GM12865 (cell line): ENCODE measurements at regions not wholly inside any gene's neighbourhood (a gene's known extent, or its start where the extent isn't known, plus 50 kb on each side); places are given as distances from the start of the nearest gene placed in this dataset.
A peak's percentile ranks its signal among the peaks of the same experiment; 100 is the strongest.

ENCODE experiments used
- DNase-seq: peaks from one replicate; pipeline ENCODE4 v3.0.0; 2010; ENCODE audit warnings: low read depth
- H3K4me3 ChIP-seq: 2 replicates; pipeline ENCODE4 v1.5.1; 2011; ENCODE audit warnings: mild to moderate bottlenecking, low read depth, low read length, control low read depth
- TF ChIP-seq, protein P1 (sequence below): IDR thresholded peaks from 2 replicates; pipeline ENCODE4 v1.5.1; 2011; ENCODE audit warnings: low read length, control low read depth, low read depth, inconsistent platforms; ENCODE audit not compliant: insufficient read depth; ENCODE audit errors: missing control alignments

DNA sequence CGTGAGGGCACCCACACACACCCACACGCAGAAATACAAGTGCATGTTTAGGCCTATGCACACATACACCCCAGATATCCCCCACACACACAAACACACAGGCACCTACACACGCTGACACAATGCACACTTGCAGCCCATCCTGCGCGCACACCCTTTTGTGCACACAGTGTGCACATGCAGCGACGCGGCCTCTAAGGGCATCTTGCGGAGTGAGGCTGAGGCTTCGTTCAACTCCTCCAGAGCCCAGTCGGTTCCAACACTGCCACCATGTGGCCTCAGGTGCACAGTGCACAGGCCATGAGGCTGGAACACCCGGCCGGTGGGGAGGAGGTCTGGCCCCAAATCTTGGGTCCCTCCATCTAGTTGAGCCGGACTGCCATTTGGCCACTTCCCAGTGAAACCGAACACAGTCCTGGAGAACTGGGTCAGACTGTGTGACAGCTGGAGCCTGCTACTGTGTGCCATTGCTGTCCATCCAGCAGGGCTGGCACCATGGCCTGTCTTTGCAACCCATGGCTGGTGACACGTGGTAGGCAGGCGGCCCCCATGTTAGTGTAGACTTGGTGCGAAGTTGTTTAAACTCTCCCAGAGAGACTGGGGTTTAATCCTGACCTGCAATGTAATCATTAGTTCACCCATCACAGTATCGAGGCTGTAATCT, 97.7 kb upstream of the MVB12B start:
- DNase-seq = peak; percentile 73
- TF ChIP-seq, protein P1, sequence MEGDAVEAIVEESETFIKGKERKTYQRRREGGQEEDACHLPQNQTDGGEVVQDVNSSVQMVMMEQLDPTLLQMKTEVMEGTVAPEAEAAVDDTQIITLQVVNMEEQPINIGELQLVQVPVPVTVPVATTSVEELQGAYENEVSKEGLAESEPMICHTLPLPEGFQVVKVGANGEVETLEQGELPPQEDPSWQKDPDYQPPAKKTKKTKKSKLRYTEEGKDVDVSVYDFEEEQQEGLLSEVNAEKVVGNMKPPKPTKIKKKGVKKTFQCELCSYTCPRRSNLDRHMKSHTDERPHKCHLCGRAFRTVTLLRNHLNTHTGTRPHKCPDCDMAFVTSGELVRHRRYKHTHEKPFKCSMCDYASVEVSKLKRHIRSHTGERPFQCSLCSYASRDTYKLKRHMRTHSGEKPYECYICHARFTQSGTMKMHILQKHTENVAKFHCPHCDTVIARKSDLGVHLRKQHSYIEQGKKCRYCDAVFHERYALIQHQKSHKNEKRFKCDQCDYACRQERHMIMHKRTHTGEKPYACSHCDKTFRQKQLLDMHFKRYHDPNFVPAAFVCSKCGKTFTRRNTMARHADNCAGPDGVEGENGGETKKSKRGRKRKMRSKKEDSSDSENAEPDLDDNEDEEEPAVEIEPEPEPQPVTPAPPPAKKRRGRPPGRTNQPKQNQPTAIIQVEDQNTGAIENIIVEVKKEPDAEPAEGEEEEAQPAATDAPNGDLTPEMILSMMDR = peak; percentile 94
- no peak overlapping the region for H3K4me3 ChIP-seq

DNA sequence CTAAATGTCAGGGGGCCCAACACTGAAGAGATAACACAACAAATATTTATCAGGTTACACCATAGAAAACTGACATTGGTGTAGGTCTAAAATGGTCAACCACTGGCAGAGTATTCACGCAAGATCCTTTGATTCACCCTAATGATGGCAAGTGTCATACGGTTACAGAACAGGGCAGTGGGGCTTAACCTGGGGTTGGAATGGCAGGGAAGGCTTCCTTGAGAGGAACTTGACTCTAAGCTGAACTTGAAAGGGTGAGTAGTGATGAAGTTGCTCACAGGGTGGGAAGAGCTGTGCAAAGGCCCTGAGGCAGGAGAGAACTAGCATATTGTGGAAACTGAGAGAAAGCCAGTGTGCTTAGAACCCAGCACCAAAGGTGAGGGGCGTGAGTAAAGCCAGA, 97.1 kb upstream of the MVB12B start:
- TF ChIP-seq, protein P1 = no peak
- no peak overlapping the region for H3K4me3 ChIP-seq
- no peak for DNase-seq

DNA sequence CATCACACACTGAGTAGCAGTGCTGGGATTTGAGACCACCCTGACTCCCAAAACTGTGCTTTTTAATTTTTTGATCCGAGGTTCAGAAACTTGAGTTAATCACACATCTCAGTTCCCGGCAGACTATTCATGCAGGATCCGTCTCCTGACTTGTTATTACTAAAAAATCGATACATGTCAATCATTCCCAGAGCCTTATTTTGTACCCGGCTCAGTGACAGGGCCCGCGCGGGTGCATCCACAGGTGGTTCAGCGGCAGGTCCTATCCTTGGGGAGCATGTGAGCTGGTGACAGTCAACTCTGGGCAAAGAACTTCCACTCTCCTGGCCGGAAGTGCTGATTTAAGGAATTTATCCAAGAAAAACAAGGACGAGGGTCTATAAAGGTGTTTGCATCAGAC, 95.9 kb upstream of the MVB12B start:
- H3K4me3 ChIP-seq = no peak overlapping the region
- no peak for DNase-seq

DNA sequence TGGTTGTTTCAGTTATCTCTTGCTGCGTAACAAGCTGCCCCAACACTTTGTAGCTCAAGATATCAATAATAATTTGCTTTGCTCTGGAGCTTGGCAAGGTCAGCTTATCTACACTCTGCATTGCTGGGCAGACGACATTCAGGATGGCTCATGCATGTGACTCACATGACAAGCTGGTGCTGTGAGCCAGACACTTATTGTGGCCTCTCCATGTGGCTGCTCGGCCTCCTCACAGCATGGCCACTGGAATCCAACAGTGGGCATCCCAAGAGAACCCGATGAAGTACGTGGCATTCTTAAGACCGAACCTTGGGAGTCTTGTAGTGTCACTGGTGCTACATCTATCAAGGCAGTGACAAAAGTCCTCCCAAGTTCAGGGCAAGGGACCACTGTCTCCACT, 94.2 kb upstream of the MVB12B start:
- H3K4me3 ChIP-seq = no peak overlapping the region
- TF ChIP-seq, protein P1 = no peak
- DNase-seq = no peak

More for the DNA sequence above, 95.9 kb upstream of the MVB12B start:
- TF ChIP-seq, protein P1 = no peak

DNA sequence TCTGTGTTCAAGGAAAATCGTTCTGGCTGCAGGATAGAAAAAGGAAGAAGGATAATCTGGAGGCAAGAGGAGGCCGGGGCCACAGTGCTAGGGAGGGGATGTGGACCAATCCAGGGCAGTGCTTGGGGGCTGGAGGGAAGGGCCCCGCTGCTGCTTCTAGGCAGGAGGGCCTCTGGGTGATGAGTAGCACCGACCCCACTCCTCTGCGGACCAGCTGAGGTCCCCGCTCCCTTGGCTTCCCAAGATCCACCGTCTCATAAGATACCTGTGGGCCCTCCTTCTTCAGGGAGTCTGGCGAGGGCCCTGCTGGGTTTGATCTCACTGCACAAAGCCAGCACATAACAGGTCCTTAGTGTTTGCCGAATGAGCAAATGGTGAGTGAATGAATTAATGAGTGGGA, 93.5 kb upstream of the MVB12B start:
- TF ChIP-seq, protein P1 = no peak

DNA sequence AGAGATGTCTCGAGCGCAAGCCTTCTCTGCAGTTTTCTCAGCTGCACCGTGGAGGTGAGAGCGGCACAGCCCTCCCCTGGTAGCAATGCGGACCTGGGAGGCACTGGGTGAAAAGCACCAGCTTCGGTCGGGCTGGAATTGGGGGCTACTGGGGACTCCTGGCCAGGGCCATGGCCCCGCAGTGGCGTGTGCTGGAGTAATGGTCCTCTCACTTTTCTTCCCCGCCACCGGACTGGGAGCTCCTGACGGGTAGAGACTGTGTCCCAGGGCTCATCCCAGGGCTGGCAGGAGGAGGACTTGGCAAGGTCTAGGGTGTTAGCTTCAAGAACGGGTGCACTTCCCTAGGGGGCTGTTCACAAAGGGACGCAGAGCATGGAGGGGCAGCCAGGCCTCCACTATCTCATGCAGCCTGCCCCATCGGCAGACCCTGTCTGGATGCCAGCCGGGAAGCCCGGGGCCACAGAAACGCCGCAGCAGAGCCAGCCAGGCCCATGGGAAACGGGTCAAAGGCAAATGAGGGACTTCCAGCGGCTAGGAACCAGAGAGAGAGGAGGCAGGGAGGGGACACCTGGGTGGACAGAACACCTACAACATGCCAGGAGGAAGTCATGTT, 92.6 kb upstream of the MVB12B start:
- TF ChIP-seq, protein P1 = no peak
- no peak overlapping the region for H3K4me3 ChIP-seq
- no peak for DNase-seq

More for the DNA sequence above, 93.5 kb upstream of the MVB12B start:
- no peak for DNase-seq
- no peak overlapping the region for H3K4me3 ChIP-seq

DNA sequence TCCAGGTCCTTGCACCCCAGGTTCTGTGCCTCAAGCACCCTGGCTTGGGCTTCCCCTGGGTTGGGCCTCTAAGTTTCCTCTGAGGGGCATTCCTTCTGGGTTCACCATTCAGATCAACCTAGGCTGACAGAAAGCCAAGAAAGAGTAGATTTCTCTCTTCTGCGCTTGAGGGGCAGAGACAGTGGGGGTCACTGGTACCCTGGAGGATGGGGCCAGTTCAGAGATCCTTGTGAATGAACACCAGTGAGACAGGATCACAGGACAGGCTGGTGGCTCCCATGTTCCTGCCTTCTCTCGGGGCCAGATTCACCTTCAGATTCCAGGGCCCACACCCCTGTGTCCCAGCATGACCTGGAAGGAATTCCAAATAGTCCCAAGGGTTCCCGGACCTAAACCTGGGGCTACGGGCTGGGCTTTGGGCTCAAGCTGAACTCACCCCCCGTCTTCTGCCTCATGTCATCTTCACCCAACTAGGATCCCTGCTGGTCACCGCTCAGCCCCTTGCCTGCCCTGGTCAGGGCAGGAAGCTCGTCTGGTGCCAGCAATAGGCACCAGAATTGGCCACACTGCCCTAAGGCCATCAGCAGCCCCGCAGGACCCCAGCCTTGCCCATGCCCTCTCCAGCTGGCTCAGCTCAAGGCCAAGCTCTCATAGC, 91.8 kb upstream of the MVB12B start:
- no peak for DNase-seq
- TF ChIP-seq, protein P1 = no peak
- no peak overlapping the region for H3K4me3 ChIP-seq
